Kidney epithelial cell (primary cell): ENCODE measurements at regions not wholly inside any gene's neighbourhood (a gene's known extent, or its start where the extent isn't known, plus 50 kb on each side); places are given as distances from the start of the nearest gene placed in this dataset.

Experiments used
- DNase-seq: peaks from one replicate; pipeline ENCODE4 v3.0.0-alpha.2; 2010; ENCODE audit warnings: low read depth
- H3K27me3 ChIP-seq: 2 replicates; pipeline ENCODE4 v1.6.0; 2011; ENCODE audit warnings: low read length; ENCODE audit not compliant: control insufficient read depth, insufficient read depth
- H3K36me3 ChIP-seq: 2 replicates; pipeline ENCODE4 v1.5.1; 2011; ENCODE audit warnings: low read length; ENCODE audit not compliant: control insufficient read depth, insufficient read depth
- H3K4me3 ChIP-seq: 2 replicates; pipeline ENCODE4 v1.5.1; 2011; ENCODE audit warnings: low read depth, mild to moderate bottlenecking, control low read depth, low read length
- CTCF ChIP-seq: IDR thresholded peaks from 2 replicates; pipeline ENCODE4 v1.5.1; 2011; ENCODE audit warnings: mild to moderate bottlenecking, moderate library complexity, low read length, control low read depth, inconsistent platforms; ENCODE audit not compliant: insufficient read depth, poor library complexity, severe bottlenecking

GRCh38 chr17:73724341-73724740 lies 80.1 kb upstream of the SDK2 start:
- peaks cover 6% of the 10 kb centered on the region for H3K27me3 ChIP-seq
- DNase-seq, result no peak
- H3K4me3 ChIP-seq, result no peak overlapping the region
- no peaks in the 10 kb centered on the region for H3K36me3 ChIP-seq
- no peak for TF ChIP-seq CTCF

GRCh38 chr17:73724990-73725389 lies 80.7 kb upstream of the SDK2 start:
- no peak for TF ChIP-seq CTCF
- Histone ChIP-seq H3K27me3 (no peaks in the 10 kb centered on the region), H3K36me3 (no peaks in the 10 kb centered on the region), H3K4me3 (no peak overlapping the region)
- DNase-seq, result no peak

DNA sequence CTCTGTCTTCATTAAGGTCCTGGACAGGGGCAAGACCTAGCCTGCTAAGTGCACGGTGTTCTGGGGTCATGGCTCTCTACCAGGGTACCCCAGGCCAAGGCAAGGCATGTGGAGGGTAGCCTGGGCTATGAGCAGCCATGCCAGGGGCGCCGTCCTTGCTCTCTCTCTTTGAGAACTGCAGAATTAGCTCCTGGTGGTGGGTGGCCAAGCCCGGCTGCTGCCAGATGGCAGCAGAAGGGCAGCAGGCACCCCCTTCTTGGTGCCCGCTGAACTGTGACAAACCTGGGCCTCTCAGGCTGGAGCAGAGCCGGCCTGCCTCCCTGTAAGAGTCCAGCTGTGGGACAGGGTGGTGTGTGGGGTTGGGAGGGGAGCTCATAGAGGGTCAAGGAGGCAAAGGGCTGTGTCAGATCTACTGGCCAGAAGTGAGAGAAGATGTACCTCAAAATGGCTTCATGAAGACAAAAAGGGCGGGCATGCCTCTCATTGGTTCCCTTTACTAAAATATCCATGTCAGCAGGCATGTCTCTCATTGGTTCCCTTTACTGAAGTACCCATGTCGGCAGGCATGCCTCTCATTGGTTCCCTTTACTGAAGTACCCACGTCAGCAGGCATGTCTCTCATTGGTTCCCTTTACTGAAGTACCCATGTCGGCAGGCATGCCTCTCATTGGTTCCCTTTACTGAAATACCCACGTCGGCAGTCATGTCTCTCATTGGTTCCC lies 81.7 kb upstream of the SDK2 start:
- no peak overlapping the region for H3K4me3 ChIP-seq
- DNase-seq, result no peak
- TF ChIP-seq CTCF, result no peak
- H3K27me3 ChIP-seq, result no peaks in the 10 kb centered on the region
- H3K36me3 ChIP-seq, result no peaks in the 10 kb centered on the region

DNA sequence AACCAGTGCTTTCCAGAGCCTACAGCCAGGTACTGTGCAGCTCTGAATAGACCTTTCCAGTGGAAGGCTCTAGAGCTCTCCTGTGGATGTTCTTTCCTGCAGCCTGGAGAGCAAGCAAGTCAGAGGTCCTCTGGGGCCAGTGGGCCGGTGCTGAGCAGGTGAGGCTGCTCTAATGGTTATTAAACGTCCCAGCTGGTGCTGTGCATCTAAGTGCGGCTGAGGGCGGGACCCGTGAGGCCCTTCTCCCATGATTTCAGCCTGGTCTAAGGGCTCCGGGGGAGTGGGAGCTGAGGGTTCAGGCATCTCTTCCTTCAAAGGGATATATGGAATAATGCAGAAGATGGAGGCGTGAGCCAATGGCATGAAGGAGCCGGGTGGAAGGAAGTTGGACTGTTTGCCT lies 83.7 kb upstream of the SDK2 start:
- no peaks in the 10 kb centered on the region for H3K27me3 ChIP-seq
- no peak for DNase-seq
- no peak overlapping the region for H3K4me3 ChIP-seq
- H3K36me3 ChIP-seq, result no peaks in the 10 kb centered on the region
- TF ChIP-seq CTCF, result no peak

DNA sequence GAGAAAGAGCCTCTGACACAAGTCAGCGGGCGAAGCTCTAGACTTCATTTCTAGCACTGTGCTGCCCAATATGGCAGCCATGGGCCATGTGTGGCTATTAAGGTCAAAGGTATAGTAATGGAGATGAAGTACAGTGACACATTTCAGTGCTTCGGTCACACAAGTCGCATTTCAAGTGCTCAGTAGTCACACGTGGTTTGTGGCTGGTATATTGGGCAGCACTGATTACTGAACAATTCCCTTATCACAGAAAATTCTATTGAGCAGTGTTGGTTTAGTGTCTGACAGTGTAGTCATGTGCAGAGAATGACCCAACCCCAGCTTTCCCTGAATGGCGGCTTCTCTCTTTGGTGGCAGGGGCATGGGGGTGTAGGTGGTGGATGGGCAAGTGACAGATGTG lies 84.9 kb upstream of the SDK2 start:
- H3K27me3 ChIP-seq, result no peaks in the 10 kb centered on the region
- no peak for TF ChIP-seq CTCF
- H3K4me3 ChIP-seq, result no peak overlapping the region
- H3K36me3 ChIP-seq, result no peaks in the 10 kb centered on the region
- no peak for DNase-seq

DNA sequence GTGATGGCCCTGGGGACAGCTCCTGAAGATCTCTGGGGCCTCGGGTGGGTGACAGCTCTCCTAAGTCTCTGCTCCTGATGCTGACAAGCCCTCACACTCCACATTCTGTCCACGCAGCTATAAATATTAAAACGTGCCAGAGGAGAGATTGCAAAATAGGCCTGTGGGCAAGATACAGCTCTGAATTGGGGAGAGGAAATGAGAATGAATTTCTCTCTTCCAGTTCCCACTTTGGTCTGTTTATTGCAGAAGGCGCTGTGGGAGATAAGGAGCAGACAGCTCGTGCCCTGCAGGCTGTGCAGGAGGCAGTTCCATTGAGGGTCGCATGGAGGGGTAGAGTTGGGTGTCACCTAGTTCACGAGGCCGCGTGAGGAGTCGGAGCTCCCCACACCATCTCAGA lies 87.5 kb upstream of the SDK2 start:
- H3K4me3 ChIP-seq, result no peak overlapping the region

More for the DNA sequence above, 87.5 kb upstream of the SDK2 start:
- no peak for DNase-seq
- TF ChIP-seq CTCF, result no peak
- Histone ChIP-seq H3K36me3 (no peaks in the 10 kb centered on the region), H3K27me3 (no peaks in the 10 kb centered on the region)
